ENCODE measurements at regions not wholly inside any gene's neighbourhood (a gene's known extent, or its start where the extent isn't known, plus 50 kb on each side); places are given as distances from the start of the nearest gene placed in this dataset.

DNA sequence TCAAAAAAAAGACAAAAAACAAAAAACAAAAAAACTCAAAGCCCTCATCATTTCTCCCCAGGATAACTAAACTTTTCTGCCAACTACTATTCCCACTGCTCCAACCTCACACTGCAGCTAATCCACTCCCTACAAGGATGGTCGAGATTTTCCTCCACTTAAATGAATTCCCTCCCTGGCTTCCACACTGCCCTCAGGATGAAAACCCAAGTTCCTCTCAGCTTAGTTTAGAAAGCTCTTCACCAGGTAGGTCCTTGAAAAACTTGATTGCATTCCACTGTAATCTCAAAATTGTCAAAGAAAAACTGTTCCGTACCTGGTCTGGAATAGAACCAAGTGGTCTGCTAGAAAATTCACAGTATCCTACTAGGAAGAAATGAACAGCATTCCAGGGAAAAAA is 294.3 kb upstream of the KLF14 start:
- TF ChIP-seq, protein P1, sequence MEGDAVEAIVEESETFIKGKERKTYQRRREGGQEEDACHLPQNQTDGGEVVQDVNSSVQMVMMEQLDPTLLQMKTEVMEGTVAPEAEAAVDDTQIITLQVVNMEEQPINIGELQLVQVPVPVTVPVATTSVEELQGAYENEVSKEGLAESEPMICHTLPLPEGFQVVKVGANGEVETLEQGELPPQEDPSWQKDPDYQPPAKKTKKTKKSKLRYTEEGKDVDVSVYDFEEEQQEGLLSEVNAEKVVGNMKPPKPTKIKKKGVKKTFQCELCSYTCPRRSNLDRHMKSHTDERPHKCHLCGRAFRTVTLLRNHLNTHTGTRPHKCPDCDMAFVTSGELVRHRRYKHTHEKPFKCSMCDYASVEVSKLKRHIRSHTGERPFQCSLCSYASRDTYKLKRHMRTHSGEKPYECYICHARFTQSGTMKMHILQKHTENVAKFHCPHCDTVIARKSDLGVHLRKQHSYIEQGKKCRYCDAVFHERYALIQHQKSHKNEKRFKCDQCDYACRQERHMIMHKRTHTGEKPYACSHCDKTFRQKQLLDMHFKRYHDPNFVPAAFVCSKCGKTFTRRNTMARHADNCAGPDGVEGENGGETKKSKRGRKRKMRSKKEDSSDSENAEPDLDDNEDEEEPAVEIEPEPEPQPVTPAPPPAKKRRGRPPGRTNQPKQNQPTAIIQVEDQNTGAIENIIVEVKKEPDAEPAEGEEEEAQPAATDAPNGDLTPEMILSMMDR (IDR thresholded peaks at IDR 0.05 in 4 of 5, conservative IDR thresholded peaks at IDR 0.05 in 1 of 5), result no peak
- no peak for TF ChIP-seq POLR2A (IDR thresholded peaks at IDR 0.05)

Measured in gastrocnemius medialis (tissue), 4 donors.